ENCODE measurements at regions not wholly inside any gene's neighbourhood (a gene's known extent, or its start where the extent isn't known, plus 50 kb on each side); places are given as distances from the start of the nearest gene placed in this dataset.

GRCh38 chr7:131908714-131909113 lies 352.3 kb upstream of the PODXL start:
- no peaks in the 10 kb centered on the region for H3K79me2 ChIP-seq (ENCODE audit: insufficient read depth, low read length)
- no peak overlapping the region for H3K9ac ChIP-seq (ENCODE audit: low read depth, low read length)
- H2AFZ ChIP-seq (ENCODE audit: low read depth, low read length): no peak overlapping the region
- no peaks in the 10 kb centered on the region for H3K27me3 ChIP-seq (ENCODE audit: insufficient read depth, low read length, poor library complexity)
- TF ChIP-seq EZH2 (IDR thresholded peaks at IDR 0.05; ENCODE audit: borderline replicate concordance, low read depth, low read length, severe bottlenecking): no peak
- no peaks in the 10 kb centered on the region for H3K36me3 ChIP-seq (ENCODE audit: insufficient read depth, low read length)
- H3K4me2 ChIP-seq (ENCODE audit: insufficient read depth, low read length): no peak overlapping the region
- no peak overlapping the region for H3K27ac ChIP-seq (ENCODE audit: low read length)
- no peaks in the 10 kb centered on the region for H4K20me1 ChIP-seq (ENCODE audit: insufficient read depth, low read length)
- DNase-seq (no peak), ATAC-seq (ENCODE audit: insufficient read depth, low read depth) (no peak)
- H3K4me1 ChIP-seq (ENCODE audit: insufficient read depth, low read length): no peaks in the 10 kb centered on the region
- no peaks in the 10 kb centered on the region for H3K9me3 ChIP-seq (ENCODE audit: insufficient read depth, low read length, severe bottlenecking)
- H3K4me3 ChIP-seq (ENCODE audit: low read depth in 1 of 2, low read length in 2 of 2): no peak overlapping the region

GRCh38 chr7:131905471-131905973 lies 349.1 kb upstream of the PODXL start:
- H2AFZ ChIP-seq (ENCODE audit: low read depth, low read length): no peak overlapping the region
- H3K79me2 ChIP-seq (ENCODE audit: insufficient read depth, low read length): no peaks in the 10 kb centered on the region

GRCh38 chr7:131904760-131905327 lies 348.4 kb upstream of the PODXL start:
- no peak overlapping the region for H3K27ac ChIP-seq (ENCODE audit: low read length)
- H4K20me1 ChIP-seq (ENCODE audit: insufficient read depth, low read length): no peaks in the 10 kb centered on the region
- H3K4me1 ChIP-seq (ENCODE audit: insufficient read depth, low read length): no peaks in the 10 kb centered on the region

More at GRCh38 chr7:131905471-131905973, 349.1 kb upstream of the PODXL start:
- TF ChIP-seq EZH2 (IDR thresholded peaks at IDR 0.05; ENCODE audit: borderline replicate concordance, low read depth, low read length, severe bottlenecking): no peak
- TF ChIP-seq CTCF (IDR thresholded peaks at IDR 0.05; ENCODE audit: borderline replicate concordance, extremely low read depth, low read length, poor library complexity, severe bottlenecking): no peak
- Histone ChIP-seq H3K9ac (ENCODE audit: low read depth, low read length) (no peak overlapping the region), H4K20me1 (ENCODE audit: insufficient read depth, low read length) (no peaks in the 10 kb centered on the region), H3K4me2 (ENCODE audit: insufficient read depth, low read length) (no peak overlapping the region), H3K36me3 (ENCODE audit: insufficient read depth, low read length) (no peaks in the 10 kb centered on the region), H3K27me3 (ENCODE audit: insufficient read depth, low read length, poor library complexity) (no peaks in the 10 kb centered on the region), H3K4me3 (ENCODE audit: low read depth in 1 of 2, low read length in 2 of 2) (no peak overlapping the region), H3K4me1 (ENCODE audit: insufficient read depth, low read length) (no peaks in the 10 kb centered on the region), H3K9me3 (ENCODE audit: insufficient read depth, low read length, severe bottlenecking) (peaks cover 3% of the 10 kb centered on the region), H3K27ac (ENCODE audit: low read length) (no peak overlapping the region)
- no peak for DNase-seq
- ATAC-seq (ENCODE audit: insufficient read depth, low read depth): no peak

More at GRCh38 chr7:131904760-131905327, 348.4 kb upstream of the PODXL start:
- Histone ChIP-seq H3K9me3 (ENCODE audit: insufficient read depth, low read length, severe bottlenecking) (peaks cover 3% of the 10 kb centered on the region), H3K9ac (ENCODE audit: low read depth, low read length) (no peak overlapping the region), H3K4me3 (ENCODE audit: low read depth in 1 of 2, low read length in 2 of 2) (no peak overlapping the region), H3K79me2 (ENCODE audit: insufficient read depth, low read length) (no peaks in the 10 kb centered on the region), H2AFZ (ENCODE audit: low read depth, low read length) (no peak overlapping the region), H3K36me3 (ENCODE audit: insufficient read depth, low read length) (no peaks in the 10 kb centered on the region), H3K4me2 (ENCODE audit: insufficient read depth, low read length) (no peak overlapping the region), H3K27me3 (ENCODE audit: insufficient read depth, low read length, poor library complexity) (no peaks in the 10 kb centered on the region)
- ATAC-seq (ENCODE audit: insufficient read depth, low read depth): no peak
- TF ChIP-seq EZH2 (IDR thresholded peaks at IDR 0.05; ENCODE audit: borderline replicate concordance, low read depth, low read length, severe bottlenecking) (no peak), CTCF (IDR thresholded peaks at IDR 0.05; ENCODE audit: borderline replicate concordance, extremely low read depth, low read length, poor library complexity, severe bottlenecking) (no peak)
- no peak for DNase-seq
